AG08395 (cell line): ENCODE measurements at regions not wholly inside any gene's neighbourhood (a gene's known extent, or its start where the extent isn't known, plus 50 kb on each side); places are given as distances from the start of the nearest gene placed in this dataset.

Experiments used
- DNase-seq: peaks from one replicate; pipeline ENCODE4 v3.0.0; 2012; ENCODE audit warnings: mixed read lengths, low spot score

- DNase-seq = peak; percentile 57
Observed at GRCh38 chr12:98352218-98352811, 163.1 kb upstream of the TMPO start.

- no peak for DNase-seq
Observed at GRCh38 chr12:98352835-98353234, 162.6 kb upstream of the TMPO start.

DNA sequence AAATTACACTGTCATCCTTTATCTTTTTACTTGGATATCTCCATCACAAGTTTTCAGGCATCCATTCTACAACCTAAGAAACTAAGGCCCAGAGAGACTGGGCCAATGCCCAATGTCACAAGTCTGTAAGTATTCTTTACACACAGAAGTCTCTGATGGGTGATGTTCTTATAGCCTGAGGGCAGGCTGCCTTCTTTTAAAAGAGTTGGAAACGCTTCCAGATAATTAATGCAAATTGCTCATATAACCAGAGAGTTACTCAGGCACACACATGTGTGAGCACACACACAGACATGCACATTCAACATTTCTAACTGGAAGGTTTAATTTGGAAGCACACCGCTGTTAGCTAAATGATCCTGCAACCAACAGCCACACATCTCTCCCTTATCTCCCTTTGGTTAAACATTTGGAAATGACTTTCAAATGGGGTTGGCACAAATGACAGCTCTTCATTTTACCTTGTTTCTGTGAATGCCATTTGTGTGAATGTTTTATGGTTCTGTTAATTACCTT is 160.8 kb upstream of the TMPO start:
- DNase-seq = no peak

DNA sequence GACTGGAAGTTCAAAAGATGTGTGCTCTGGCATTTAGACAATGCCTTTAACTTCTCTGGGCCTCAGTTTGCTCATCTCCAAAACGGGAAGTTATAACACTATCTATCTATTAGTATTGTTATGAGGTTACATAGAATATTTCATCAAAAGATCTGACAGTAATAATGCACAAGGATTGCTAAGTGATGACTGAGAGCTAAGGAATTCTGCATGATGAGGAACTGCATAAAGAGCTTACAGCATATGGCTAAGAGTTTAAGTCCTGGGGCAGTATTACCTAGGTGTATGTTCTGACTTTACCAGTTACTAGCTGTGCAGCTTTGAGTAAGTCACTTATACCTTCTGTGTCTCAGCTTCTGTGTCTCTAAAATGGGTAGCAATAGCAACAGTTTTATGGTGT is 160.1 kb upstream of the TMPO start:
- peak; percentile 6 for DNase-seq

- no peak for DNase-seq
Observed at GRCh38 chr12:98355933-98356332, 159.5 kb upstream of the TMPO start.

- no peak for DNase-seq
Observed at GRCh38 chr12:98358144-98358543, 157.2 kb upstream of the TMPO start.

GRCh38 chr12:98359856-98360255 is 155.5 kb upstream of the TMPO start:
- DNase-seq = no peak

DNA sequence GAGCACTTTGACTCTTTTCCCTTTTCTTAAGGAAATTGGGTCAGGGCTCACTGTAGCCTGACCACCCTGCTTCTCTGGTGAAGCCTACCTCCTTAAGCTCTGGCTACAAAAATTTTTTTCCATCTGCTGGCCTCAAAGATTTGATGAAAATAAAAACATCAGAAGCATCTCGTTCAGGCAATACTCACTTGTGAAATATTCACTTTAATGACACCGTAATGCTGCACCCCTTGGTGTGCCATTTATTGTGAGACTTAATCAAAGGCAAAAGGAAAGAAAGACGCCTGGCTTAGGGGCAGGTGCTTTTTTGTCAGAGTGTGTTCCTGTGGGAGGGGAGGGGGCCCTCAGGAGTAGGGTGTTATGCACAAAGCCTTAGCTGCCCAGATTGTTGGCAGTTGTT is 155.0 kb upstream of the TMPO start:
- no peak for DNase-seq

DNA sequence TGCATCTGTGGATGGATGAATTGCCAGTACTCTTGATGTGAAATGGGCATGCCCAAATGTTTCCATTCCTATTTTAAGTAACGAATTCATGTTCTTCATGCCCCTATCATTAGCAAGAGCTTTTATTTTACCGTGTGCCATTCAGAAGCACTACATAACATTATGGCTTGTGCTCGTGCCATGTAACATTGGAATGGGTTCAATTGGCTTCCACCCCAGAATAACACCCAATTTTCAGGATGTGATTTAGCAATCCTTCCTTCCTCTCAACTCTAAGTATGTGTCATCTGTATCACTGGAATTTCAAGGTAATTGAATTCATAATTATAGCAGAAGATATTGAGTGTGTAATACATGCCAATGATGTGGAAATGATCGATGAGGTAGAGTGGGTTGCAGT is 145.8 kb upstream of the TMPO start:
- no peak for DNase-seq

GRCh38 chr12:98370976-98371375 is 144.4 kb upstream of the TMPO start:
- no peak for DNase-seq

DNA sequence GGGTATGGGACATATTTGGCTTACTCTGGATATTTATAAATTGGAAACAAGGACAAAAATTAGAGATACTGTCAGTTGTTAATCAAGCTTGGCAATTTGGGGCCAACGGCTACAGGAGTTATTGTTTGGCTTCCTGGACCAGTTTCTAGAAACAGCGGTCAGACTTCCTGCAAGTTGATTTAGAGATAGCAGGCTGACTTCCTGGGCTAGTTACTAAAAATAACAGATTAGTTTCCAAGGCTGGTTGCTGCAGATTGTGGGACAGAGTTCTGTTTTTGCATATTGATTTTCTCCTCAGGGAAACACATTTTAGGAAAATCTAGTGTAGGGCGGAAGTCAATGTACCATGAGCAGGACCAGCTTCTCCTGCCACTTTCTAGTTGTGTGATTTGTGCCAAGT is 144.0 kb upstream of the TMPO start:
- no peak for DNase-seq

DNA sequence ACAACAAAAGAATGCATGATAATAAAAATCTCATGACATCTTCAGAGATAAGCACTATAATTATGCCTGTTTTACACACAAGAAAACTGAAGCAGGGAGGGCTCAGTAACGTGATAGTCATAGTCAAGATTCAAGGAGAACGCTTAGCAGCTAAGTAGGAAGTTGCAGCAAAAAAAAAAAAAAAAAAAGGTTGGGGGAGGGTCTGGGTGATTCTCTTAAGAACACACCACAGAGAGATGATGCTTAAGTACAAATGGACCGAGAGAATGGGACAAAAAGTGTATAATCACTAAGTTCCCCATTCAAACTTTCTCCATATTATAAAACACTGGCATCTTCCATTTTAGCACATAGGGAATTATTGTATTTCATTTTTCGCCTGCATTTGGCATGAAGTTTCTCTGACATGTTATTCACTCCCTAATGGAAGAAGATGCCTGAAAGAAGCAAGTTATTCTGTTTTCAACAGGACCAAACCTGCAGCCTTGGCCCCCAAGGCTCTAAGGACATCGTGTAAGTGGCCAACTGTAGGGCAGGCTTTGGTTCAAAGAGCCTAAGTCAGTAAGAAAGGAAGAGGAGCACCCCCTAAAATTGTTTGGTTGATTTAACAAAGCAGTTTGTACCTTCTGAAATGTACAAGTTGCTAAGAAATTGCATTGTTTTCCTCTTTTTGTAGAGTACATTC is 142.9 kb upstream of the TMPO start:
- DNase-seq = no peak

DNA sequence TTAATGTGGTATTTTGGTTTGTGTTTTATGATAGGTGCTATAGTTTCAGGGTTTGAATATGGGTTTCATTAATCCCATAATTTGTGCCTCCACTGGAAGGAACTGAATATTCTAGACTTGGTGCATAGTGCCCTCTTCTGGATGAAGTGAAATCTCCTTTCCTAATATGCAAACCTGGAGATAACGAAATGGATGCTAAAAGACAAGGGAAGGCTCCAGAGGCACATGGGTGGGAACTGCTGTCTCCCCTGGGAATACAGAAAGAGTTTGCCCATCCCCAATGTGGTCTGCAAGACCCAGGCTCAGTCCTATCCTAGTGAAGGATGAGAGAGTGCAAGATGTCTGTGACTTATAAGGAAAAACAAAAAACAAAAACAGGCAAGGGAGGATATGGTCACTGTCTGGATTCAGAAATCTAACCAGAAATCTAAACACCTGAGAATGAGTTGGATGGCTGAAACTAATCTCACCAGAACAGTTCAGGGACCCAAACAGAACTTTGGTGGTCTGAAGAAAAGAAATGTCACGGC is 142.3 kb upstream of the TMPO start:
- DNase-seq = peak; percentile 47

DNA sequence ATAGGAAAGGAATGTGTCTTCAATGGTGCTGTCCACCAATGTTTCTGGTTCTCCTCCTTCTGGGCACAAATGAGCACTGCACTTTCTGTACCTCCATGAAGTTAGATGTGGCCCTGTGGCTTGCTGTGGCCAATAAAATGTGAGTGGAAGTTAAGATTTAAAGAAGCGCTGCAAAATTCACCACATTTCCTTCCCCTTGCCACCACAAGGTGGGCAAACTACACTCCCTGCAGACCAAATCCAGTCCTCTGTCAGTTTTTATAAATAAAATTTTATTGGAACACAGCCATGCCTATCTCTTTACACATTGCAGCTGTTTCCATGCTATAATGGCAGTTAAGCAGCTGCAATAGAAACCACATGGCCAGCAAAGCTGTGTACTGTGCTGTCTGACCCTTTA is 141.4 kb upstream of the TMPO start:
- DNase-seq = peak; percentile 6

DNA sequence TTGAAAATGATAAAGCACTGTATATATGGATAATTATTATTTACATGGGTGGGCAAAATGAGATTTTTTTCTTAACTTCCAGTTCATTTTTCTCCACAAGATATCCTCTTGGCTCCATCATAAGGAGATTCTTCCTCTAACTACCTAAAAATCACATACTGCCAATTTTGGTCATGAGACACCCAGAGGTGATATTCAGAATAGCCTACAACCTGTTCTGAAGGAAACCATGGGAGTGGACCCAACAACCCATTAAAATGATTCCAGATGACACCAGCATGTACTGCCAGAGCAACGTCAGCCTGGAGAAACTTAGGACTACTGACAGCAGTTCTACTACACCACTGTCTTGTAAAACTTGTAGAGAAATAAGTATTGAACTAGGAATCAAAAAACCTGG is 136.3 kb upstream of the TMPO start:
- DNase-seq = no peak

GRCh38 chr12:98385641-98386040 is 129.7 kb upstream of the TMPO start:
- no peak for DNase-seq

- DNase-seq = no peak
Observed at GRCh38 chr12:98387444-98387843, 127.9 kb upstream of the TMPO start.

GRCh38 chr12:98388126-98388525 is 127.3 kb upstream of the TMPO start:
- DNase-seq = no peak

GRCh38 chr12:98389593-98389992 is 125.8 kb upstream of the TMPO start:
- no peak for DNase-seq

- DNase-seq = peak; percentile 85
Observed at GRCh38 chr12:98397323-98398105, 117.9 kb upstream of the TMPO start.

GRCh38 chr12:98399532-98399931 is 115.9 kb upstream of the TMPO start:
- peak; percentile 65 for DNase-seq

- DNase-seq = no peak
Observed at GRCh38 chr12:98401427-98401826, 114.0 kb upstream of the TMPO start.

DNA sequence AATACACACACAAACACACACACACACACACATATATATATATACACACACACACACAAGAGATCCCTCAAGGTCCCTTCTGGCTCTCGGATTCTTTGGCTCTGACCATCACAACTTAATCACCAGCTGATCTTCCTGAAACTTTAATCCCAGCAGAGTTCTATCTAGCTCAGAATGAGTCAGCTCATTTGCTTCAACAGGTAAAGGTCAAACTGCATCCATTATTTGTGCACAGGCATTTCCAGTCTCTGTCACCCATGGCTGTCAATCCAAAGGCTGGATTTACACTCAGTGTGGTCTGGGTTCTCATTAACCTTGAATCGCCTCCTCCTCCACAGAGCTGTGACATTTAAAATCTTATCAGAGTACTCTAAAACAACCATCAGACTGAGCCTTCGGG is 113.3 kb upstream of the TMPO start:
- no peak for DNase-seq
